ENCODE measurements at regions not wholly inside any gene's neighbourhood (a gene's known extent, or its start where the extent isn't known, plus 50 kb on each side); places are given as distances from the start of the nearest gene placed in this dataset.

DNA sequence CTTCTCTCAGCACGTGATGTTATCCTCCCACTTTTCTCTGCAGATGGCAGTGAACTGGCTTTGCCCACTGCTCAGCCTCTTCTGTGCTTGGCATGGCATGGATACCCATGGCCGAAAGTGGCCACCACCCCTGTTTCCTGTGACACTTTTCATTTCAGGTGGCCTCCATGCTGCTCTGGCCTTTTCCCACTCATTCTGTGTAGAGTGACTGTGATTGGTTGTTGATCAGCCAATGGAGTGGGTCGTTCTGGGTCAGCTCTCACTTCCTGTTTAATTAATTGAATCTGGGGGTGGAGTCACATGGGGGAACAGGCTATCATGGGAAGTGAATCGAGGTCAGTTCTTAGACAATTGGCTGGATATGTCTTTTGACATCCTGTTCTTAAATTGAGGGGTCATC, 350.1 kb upstream of the EEF2KMT start:
- no peak for DNase-seq

- DNase-seq, result no peak
These were observed 349.1 kb upstream of the EEF2KMT start for GRCh38 chr16:5446623-5447240.

- no peak for DNase-seq
These were observed 346.6 kb upstream of the EEF2KMT start for GRCh38 chr16:5444189-5444588.

- no peak for DNase-seq
These were observed 345.4 kb upstream of the EEF2KMT start for GRCh38 chr16:5442986-5443385.

DNA sequence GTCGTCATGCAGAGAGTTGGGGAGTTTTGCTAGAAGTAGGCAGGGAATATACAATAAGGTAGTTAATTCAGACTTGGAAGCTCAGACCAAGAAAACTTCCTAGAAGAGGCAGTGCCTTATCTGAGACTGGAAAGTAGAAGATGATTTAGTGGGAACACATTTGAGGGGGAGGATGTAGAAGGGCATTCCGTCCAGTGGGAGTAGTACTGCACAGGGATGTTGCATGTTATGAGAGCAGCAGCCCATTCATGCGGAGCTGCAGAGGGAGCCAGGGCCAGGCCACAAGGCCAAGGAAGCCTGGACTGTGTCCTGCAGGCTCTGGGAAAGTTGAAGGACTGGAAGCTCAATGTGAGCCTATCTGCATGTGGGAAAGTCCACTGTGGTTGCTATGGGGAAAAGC, 344.5 kb upstream of the EEF2KMT start:
- DNase-seq, result no peak

DNA sequence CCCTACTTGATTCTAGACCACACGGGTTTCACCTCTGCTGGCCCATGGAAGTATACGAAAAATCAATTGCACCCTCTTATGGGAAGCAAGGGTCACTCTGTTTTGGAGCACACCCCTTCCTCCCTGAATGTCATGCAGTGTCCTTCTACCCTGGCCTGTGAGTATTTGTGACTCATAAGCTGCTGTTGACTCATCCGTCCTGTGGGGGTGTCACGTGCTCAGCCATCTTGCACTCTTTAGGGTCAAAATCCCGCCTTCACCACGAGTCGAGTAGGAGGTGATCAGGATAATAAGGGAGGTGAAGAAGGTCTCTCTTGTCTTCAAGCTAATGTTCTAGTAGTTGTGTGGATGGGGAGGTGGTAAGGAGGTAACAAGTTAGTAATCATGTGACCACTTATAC, 341.0 kb upstream of the EEF2KMT start:
- DNase-seq, result no peak

DNA sequence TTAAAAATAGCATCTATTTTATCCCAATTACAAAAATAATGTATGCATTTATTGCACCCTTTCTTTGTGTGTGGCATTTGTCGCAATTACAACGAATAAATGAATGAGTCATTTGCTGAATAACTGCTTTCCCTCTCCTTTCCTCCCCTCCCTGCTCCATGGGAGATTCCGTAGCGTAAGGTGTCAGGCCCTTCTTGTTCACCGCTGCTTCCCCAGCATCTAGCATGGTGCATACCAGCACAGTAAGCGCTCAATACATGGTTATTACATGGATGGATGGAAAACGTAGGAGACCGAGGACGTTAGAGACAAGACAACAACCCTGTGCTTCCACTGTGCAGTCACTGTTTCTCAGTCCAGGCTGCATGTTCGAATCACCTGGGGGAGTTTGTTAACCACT, 336.0 kb upstream of the EEF2KMT start:
- DNase-seq, result no peak

DNA sequence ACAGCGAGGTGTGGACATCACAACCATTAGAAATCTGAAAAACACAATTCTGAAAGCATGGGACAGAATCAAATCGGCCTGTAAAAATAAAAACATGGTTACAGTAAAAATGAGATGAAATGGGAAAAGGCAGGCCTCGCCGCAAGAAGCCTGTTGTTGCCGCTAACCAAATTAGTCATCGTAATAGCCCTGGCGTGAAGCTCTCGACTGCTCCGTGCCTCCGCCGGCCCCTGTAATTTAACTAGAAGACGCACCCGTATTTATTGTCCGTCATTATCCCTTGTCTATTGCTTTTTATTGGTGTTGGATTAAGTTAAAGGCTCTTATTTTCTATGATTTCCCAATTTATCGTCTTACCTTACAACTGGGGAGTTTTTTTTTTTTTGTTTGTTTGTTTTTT, 334.6 kb upstream of the EEF2KMT start:
- no peak for DNase-seq

DNA sequence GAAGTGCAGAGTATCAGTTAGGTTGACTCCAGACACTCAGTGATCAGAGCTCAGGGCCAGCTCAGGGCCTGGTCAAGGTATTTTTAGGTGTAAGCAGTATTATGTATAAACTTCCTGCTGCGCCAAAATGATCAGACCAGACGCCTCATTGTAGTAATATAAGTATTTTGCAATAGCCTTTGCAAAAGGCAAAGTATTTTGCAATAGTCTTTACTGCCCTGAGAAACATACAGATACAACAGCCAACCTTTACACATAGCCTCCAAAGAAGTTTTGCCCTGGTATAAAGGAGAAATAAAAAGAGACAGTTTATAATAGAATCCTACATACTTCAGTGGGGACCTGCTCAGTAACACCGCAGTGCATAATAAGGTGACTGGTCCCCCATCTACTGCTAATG, 333.0 kb upstream of the EEF2KMT start:
- no peak for DNase-seq

DNA sequence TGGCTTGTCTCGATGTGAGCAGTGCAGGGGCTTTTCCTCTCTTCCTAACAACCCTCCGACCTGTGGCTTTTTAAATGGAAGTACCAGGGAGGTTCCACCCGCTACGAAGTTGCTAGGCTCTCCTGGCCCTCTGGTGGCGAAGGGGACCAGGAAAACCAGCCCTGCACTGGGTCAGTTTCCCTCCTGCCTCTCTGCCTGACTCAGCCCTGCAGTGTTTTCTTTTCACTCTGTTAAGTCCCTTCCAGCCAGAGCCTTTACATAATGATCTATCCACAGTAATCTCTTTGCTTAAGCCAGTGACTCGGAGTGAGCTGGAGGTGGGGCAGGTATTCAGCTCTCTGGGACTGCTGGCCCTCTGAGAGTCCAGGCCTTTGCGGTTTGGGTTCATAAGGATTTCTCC, 331.3 kb upstream of the EEF2KMT start:
- no peak for DNase-seq

GRCh38 chr16:5427571-5427970, 330.0 kb upstream of the EEF2KMT start:
- no peak for DNase-seq

DNA sequence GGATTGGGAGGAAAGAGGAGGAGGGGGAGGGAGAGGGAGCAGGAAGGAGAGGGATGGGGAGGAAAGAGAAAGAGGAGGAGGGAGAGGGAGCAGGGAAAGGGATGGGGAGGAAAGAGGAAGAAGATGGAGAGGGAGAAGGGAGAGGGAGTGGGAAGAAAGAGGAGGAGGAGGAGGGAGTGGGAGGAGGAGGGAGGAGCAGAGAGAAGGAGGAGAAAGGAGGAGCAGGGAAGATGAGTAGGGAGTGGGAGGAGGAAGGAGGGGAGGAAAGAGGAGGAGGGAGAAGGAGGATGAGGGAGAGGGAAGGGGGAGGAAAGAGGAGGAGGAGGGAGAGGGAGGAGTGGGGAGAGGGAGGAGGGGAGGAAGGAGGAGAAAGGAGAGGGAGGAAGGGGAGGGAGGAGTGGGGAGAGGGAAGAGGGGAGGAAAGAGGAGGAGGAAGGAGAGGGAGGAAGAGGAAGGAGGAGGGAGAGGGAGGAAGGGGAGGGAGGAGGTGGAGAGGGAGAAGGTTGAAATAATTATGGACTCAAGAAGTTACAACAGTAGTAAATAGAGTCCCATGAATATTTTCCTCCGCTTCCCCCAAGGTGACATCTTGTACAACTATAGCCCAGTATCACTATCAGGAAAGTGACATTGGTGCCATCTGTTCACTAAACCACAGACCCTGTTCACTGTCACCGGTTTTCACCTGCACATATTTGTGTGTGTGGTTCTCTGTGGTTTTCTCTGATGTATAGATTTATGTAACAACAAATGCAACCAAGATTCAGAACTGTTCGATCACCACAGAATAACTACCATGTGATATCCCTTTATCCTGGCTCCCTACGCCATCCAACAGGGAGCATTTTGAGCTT, 325.3 kb upstream of the EEF2KMT start:
- no peak for DNase-seq

DNA sequence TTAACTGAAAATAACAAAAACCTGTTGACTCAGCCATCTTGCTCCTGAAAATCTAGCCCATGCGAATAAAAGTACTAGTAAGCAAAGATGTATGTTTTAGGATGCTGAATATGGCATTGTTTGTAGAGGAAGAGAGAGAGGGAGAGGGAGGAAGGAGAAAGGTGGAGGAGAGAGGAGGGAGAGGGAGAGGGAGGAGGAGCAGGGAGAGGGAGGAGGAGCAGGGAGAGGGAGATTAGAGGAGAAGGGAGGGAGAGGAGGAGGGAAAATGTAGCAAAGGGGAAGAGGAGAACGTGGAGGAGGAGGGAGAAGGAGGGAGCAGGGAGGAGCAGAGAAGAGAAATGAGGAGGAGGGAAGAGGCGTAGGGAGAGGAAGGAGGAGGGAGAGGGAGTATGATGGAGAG, 324.5 kb upstream of the EEF2KMT start:
- DNase-seq, result no peak

GRCh38 chr16:5416013-5416412, 318.4 kb upstream of the EEF2KMT start:
- DNase-seq, result no peak

GRCh38 chr16:5415123-5415522, 317.5 kb upstream of the EEF2KMT start:
- no peak for DNase-seq

DNA sequence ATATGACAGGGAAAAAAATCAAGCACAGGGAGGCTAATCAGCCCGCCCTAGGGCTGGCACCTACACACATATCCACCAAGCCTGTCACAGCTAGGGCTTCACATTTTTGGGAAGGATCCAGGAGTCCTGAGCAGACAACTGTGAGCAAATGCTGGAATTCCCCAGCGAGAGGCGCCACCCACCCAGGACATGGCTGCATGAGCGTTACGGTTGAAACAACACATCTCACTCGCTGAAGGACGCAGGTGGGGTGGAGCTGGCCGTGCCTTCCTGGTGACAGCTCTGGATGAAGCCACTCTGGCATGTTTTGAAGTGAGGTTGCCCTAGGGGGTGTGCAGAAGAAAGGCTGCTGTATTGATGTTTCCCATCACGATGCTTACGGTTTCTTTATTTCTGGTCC, 315.1 kb upstream of the EEF2KMT start:
- DNase-seq, result no peak

DNA sequence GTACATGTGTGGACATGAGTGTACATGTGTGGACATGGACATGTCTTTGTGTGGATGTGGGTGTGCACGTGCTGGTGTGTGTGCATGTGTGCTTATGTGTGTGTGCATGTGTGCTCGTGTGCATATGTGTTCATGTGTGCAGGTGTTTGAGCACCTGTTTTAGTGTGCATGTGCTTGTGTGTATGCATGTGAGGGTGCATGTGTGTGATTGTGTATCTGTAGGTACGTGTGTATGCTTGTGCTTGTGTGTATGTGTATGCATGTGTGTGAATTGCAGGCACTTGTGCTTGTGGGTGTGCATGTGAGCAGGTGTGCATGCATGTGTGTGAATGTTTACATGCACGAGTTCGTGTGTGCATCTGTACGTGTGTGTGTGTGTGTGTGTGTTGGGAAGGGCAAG, 300.6 kb upstream of the EEF2KMT start:
- no peak for DNase-seq

- DNase-seq, result no peak
These were observed 299.3 kb upstream of the EEF2KMT start for GRCh38 chr16:5396880-5397279.

DNA sequence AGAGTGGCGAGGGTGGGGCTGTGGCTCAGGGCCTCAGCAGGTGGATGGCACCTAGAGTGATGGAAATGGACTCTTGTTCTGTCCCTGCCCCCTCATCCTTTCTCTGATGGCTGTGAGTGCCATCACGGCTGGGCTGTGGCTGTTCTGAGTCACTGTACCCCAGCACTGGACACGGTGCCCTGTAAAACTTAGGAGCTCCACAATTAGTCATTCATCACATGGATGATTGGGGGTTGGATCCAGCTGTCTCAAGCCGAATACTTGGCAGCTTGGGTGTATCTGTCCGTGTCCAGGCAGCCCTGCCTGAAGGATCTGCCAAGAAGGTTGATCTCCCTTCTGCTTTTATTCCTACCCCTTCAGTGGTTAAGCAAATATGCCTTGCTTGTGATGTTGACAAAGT, 295.5 kb upstream of the EEF2KMT start:
- DNase-seq, result no peak

GRCh38 chr16:5386989-5387388, 289.4 kb upstream of the EEF2KMT start:
- no peak for DNase-seq

GRCh38 chr16:5385811-5386210, 288.2 kb upstream of the EEF2KMT start:
- DNase-seq, result no peak

GRCh38 chr16:5385115-5385514, 287.5 kb upstream of the EEF2KMT start:
- DNase-seq, result no peak

DNA sequence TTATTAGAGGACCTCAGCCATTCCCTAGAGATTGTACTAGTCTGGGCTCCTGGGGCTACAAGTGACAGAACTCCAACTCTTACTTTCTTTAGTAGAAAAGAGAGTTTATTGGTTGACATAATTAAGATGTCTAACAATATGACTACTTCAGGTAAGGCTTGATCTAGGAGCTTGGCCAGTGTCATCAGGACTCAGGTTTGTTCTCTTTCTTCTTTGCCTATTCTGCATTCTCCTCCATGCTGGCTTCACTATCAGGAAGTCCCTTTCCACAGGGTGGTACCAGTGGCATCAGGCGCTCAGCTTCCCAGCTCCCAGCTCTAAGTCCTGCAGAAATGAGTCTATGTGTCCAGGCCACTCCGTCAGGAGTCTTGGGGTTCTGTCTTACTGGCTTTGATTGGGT, 286.1 kb upstream of the EEF2KMT start:
- no peak for DNase-seq

GRCh38 chr16:5382484-5382883, 284.9 kb upstream of the EEF2KMT start:
- DNase-seq, result no peak

DNA sequence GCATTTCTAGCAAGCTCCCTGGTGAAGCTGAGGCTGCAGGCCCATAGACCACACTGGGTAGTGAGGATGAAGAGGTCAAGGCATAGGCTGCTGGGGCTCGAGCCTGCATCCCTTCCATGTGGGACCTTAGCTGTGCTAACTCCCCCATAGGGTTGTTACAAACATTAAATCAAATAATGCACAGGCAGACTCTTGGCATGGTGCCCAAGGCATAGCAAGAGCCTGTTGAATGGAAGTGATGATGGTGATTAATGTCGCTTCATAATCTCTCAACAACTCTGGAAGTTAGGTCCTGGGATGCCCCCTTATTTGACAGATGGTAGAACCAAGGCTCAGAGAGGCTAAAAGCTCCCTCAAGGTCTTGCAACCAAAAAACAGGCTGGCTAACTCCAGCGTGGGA, 283.9 kb upstream of the EEF2KMT start:
- no peak for DNase-seq
